LNCAP (cell line): ENCODE measurements at regions not wholly inside any gene's neighbourhood (a gene's known extent, or its start where the extent isn't known, plus 50 kb on each side); places are given as distances from the start of the nearest gene placed in this dataset.

Experiments used
- CTCF ChIP-seq: fragments of 450-650 bp; IDR thresholded peaks from 2 replicates; pipeline ENCODE4 v1.5.1; 2017; ENCODE audit warnings: mild to moderate bottlenecking

GRCh38 chr7:98779800-98780587 is 89.8 kb downstream of the TMEM130 start:
- TF ChIP-seq CTCF, result no peak

GRCh38 chr7:98784216-98784785 is 85.5 kb downstream of the TMEM130 start:
- TF ChIP-seq CTCF, result no peak

GRCh38 chr7:98785929-98786571 is 83.8 kb downstream of the TMEM130 start:
- no peak for TF ChIP-seq CTCF

GRCh38 chr7:98788966-98789365 is 80.8 kb downstream of the TMEM130 start:
- TF ChIP-seq CTCF, result no peak

- TF ChIP-seq CTCF, result no peak
These were observed 73.9 kb downstream of the TMEM130 start for GRCh38 chr7:98795741-98796493.
